ENCODE measurements at regions not wholly inside any gene's neighbourhood (a gene's known extent, or its start where the extent isn't known, plus 50 kb on each side); places are given as distances from the start of the nearest gene placed in this dataset.

DNA sequence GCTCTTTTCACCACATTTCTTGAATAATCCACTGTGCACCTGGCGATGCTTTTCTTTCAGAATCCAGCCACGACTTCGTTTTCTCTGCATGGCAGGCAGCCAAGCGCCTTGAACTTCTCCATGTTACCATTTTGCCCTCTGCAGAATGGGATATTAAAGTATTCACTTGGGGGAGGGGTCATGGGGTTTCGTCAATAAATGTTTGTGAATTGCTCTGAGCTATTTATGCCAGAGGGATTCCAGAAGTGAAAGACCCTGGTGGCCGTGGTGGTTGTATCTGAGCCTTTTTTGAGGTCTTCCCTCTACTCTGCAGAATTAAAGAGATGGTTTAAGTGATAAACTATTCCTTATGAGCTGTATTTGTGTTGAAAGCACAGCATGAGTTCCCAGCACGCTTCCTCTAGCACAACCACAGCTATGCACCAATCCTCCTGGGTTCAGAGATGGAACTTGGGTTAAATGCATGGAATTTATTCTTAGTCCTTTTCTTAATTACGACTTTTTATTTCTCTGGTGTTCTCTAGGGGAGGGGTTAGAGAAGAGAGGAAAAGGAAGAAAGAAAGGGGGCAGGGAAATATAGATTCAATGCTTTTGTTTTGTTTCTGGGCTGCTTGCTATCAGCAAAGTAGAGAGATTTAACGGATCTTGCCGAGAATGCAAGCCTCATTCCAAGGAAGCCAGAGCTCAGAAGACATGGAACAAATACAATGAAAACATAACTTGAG is 478.2 kb upstream of the TNC start:
- H3K4me3 ChIP-seq (ENCODE audit: low read depth, low read length), result peak overlapping the region; percentile 52
- no peaks in the 10 kb centered on the region for H3K27me3 ChIP-seq (ENCODE audit: control insufficient read depth, insufficient read depth, low read length)
- no peaks in the 10 kb centered on the region for H3K9me3 ChIP-seq (ENCODE audit: control insufficient read depth, insufficient read depth, low read length)
- POLR2A ChIA-PET, result interaction anchor here (0.8 to 1.9 kb wide), 8 partner anchors 9 to 556 kb away, joined by 3 to 11 read pairs (median 4); no protein-coding TSS in a partner anchor
- DNase-seq (ENCODE audit: low read depth, low spot score), result no peak
- TF ChIP-seq, protein P1, sequence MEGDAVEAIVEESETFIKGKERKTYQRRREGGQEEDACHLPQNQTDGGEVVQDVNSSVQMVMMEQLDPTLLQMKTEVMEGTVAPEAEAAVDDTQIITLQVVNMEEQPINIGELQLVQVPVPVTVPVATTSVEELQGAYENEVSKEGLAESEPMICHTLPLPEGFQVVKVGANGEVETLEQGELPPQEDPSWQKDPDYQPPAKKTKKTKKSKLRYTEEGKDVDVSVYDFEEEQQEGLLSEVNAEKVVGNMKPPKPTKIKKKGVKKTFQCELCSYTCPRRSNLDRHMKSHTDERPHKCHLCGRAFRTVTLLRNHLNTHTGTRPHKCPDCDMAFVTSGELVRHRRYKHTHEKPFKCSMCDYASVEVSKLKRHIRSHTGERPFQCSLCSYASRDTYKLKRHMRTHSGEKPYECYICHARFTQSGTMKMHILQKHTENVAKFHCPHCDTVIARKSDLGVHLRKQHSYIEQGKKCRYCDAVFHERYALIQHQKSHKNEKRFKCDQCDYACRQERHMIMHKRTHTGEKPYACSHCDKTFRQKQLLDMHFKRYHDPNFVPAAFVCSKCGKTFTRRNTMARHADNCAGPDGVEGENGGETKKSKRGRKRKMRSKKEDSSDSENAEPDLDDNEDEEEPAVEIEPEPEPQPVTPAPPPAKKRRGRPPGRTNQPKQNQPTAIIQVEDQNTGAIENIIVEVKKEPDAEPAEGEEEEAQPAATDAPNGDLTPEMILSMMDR (IDR thresholded peaks at IDR 0.05; ENCODE audit: low read depth, low read length), result 0 out of 2 replicates have a peak, but pooled peaks have one; percentile 4
- CTCF ChIA-PET, result interaction anchor here (0.9 to 1.6 kb wide), 3 partner anchors 98 to 1065 kb away, joined by 3 to 5 read pairs (median 4); no protein-coding TSS in a partner anchor
- peak overlapping the region; percentile 81 for H3K27ac ChIP-seq (ENCODE audit: low read depth, low read length)

DNA sequence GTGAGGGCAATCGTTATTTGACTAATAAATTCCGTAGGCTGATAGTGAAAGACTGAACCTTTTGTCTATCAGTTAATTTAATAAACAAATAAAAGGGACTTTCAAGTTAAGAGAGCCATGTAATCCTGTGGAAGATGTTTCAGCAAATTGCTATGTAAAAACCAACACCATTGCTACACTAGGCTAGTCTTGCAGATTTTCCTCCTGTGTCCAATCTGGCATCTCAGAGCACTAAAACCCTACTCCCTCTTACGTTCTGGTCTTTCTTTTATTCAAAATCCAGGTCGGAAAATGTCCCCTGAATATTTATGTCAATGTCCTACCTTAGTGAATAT is 478.8 kb upstream of the TNC start:
- no peak for DNase-seq (ENCODE audit: low read depth, low spot score)
- POLR2A ChIA-PET, result interaction anchor here (0.6 to 1.9 kb wide), 8 partner anchors 8 to 559 kb away, joined by 3 to 11 read pairs (median 4); partner anchors contain the start of gene PAPPA
- TF ChIP-seq, protein P1 (IDR thresholded peaks at IDR 0.05; ENCODE audit: low read depth, low read length), result no peak
- H3K27ac ChIP-seq (ENCODE audit: low read depth, low read length), result peak overlapping the region; percentile 81
- CTCF ChIA-PET, result interaction anchor here (0.9 to 1.6 kb wide), 3 partner anchors 97 to 1065 kb away, joined by 3 to 5 read pairs (median 4); no protein-coding TSS in a partner anchor
- H3K27me3 ChIP-seq (ENCODE audit: control insufficient read depth, insufficient read depth, low read length), result no peaks in the 10 kb centered on the region
- no peaks in the 10 kb centered on the region for H3K9me3 ChIP-seq (ENCODE audit: control insufficient read depth, insufficient read depth, low read length)
- peak overlapping the region; percentile 52 for H3K4me3 ChIP-seq (ENCODE audit: low read depth, low read length)

DNA sequence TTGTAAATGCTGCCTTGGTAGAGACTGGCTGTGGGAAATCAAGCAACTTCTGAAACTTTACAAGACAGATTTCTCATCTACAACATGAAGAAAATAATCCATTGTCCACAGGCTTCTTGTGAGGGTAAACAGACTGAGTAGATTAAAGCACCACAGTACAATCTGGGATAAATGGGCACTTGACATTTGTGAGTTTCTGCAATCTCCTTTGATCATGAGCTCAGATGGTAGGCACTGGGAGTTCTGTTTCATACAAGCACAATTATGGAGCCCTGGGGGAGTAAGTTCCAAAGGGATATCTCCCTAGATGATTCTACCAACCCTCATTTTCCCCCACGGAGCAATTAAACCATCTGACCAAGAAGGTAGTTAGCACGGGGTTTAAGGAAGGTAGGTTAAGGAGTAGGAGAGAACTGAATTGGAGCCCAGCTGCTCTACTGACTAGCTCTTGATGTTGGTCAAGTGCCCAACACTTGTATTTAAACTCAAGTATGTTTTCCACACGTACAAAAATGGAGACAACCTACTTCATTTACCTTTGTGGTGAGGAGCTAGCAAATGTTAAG is 479.5 kb upstream of the TNC start:
- Histone ChIP-seq H3K27me3 (ENCODE audit: control insufficient read depth, insufficient read depth, low read length) (no peaks in the 10 kb centered on the region), H3K27ac (ENCODE audit: low read depth, low read length) (no peak overlapping the region), H3K9me3 (ENCODE audit: control insufficient read depth, insufficient read depth, low read length) (no peaks in the 10 kb centered on the region), H3K4me3 (ENCODE audit: low read depth, low read length) (peak overlapping the region; percentile 52; the same call in 1 of the 2 replicates)
- DNase-seq (ENCODE audit: low read depth, low spot score), result no peak
- CTCF ChIA-PET, result no interaction called here
- TF ChIP-seq, protein P1 (IDR thresholded peaks at IDR 0.05; ENCODE audit: low read depth, low read length), result no peak
- POLR2A ChIA-PET, result interaction anchor here (0.6 to 1.9 kb wide), 4 partner anchors 18 to 559 kb away, joined by 3 to 8 read pairs (median 4); partner anchors contain the start of gene PAPPA

DNA sequence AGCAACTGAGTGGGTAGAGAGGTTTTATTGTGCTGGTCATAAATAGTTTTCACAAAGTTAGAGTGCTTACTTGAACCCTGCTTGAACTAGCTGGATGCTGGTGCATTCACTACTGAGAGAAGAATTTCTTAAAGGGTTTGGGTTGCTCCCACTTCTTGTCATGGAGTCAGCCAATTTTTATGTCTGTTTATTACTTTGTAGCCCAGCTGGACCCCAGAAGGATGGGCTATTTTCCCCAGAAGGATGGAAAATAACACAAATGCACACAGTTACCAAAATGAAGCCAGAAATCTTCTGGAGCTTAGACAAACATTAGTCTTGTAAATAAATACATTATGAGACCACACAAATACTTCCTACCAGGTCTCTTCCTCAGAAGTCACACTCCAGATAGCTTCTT is 480.8 kb upstream of the TNC start:
- TF ChIP-seq, protein P1 (IDR thresholded peaks at IDR 0.05; ENCODE audit: low read depth, low read length), result no peak
- ChIA-PET CTCF (interaction anchor here (0.6 kb wide), 1 partner anchor 552 kb away, joined by 4 read pairs; no protein-coding TSS in a partner anchor), POLR2A (interaction anchor here (0.5 kb wide), 1 partner anchor 49 kb away, joined by 4 read pairs; no protein-coding TSS in a partner anchor)
- no peaks in the 10 kb centered on the region for H3K9me3 ChIP-seq (ENCODE audit: control insufficient read depth, insufficient read depth, low read length)
- no peak overlapping the region for H3K4me3 ChIP-seq (ENCODE audit: low read depth, low read length)
- no peak for DNase-seq (ENCODE audit: low read depth, low spot score)
- H3K27ac ChIP-seq (ENCODE audit: low read depth, low read length), result no peak overlapping the region
- H3K27me3 ChIP-seq (ENCODE audit: control insufficient read depth, insufficient read depth, low read length), result no peaks in the 10 kb centered on the region

DNA sequence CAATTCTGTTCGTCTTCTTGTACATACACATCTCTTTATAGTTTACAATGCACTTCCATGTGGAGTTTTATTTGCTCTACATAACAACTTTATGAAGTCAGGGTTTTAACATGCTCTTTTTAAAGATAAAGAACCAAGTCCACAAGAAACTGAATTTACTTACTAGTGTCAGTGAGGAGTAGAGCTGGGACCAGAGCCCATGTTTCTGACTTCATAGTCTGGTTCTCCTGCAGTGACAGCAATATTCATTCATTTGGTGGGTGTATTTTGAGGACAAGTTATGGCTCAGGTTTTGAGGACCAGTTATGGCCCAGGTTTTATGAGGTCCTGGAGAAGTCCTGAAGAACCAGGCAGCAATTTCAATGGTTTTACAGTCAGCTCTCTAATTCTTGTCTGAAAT is 481.9 kb upstream of the TNC start:
- ChIA-PET CTCF (no interaction called here), POLR2A (no interaction called here)
- no peaks in the 10 kb centered on the region for H3K9me3 ChIP-seq (ENCODE audit: control insufficient read depth, insufficient read depth, low read length)
- no peaks in the 10 kb centered on the region for H3K27me3 ChIP-seq (ENCODE audit: control insufficient read depth, insufficient read depth, low read length)
- TF ChIP-seq, protein P1 (IDR thresholded peaks at IDR 0.05; ENCODE audit: low read depth, low read length), result no peak
- no peak overlapping the region for H3K4me3 ChIP-seq (ENCODE audit: low read depth, low read length)
- no peak overlapping the region for H3K27ac ChIP-seq (ENCODE audit: low read depth, low read length)
- no peak for DNase-seq (ENCODE audit: low read depth, low spot score)
